Panc1 (cell line): ENCODE measurements at regions not wholly inside any gene's neighbourhood (a gene's known extent, or its start where the extent isn't known, plus 50 kb on each side); places are given as distances from the start of the nearest gene placed in this dataset.

Source experiments
- ATAC-seq: fragments of 200-7000 bp; cut with Tn5 transposase; 2 replicates; pipeline ENCODE4 v1.9.1; 2020; ENCODE audit warnings: mild to moderate bottlenecking, moderate library complexity
- BruUV-seq: library from RNA; stranded (reverse); fragments of 400-500 nt; replicated peaks from 2 replicates; lab custom pipeline; 2021; lab: Mats Ljungman, UMichigan
- CTCF ChIA-PET: fragments of 300-600 bp; sonication (Branson Sonifier 250); formaldehyde crosslinking; loops from one replicate; lab custom pipeline; 2022; ENCODE audit warnings: antibody characterized with exemption; lab: Charles Lee
- POLR2A ChIA-PET: fragments of 300-600 bp; sonication (Branson Sonifier 250); formaldehyde crosslinking; loops from one replicate; lab custom pipeline; 2022; ENCODE audit warnings: antibody characterized with exemption; lab: Charles Lee
- DNase-seq: peaks from one replicate; pipeline ENCODE4 v3.0.0-alpha.2; 2010; ENCODE audit warnings: low read depth, low spot score
- H3K27ac ChIP-seq: 2 replicates; pipeline ENCODE4 v1.5.1; 2011; ENCODE audit warnings: mild to moderate bottlenecking, low read length, inconsistent platforms
- H3K27me3 ChIP-seq: fragments of 200-500 bp; sonication (Bioruptor generic); 2 replicates; pipeline ENCODE4 v1.6.0; 2014; ENCODE audit warnings: low read length, inconsistent platforms; ENCODE audit not compliant: control insufficient read depth, insufficient read depth
- H3K36me3 ChIP-seq: fragments of 200-500 bp; sonication (Bioruptor generic); 2 replicates; pipeline ENCODE4 v1.5.1; 2014; ENCODE audit warnings: inconsistent platforms, mild to moderate bottlenecking, low read length, moderate library complexity; ENCODE audit not compliant: control insufficient read depth, insufficient read depth
- H3K4me1 ChIP-seq: 2 replicates; pipeline ENCODE4 v1.5.1; 2011; ENCODE audit warnings: inconsistent platforms, mild to moderate bottlenecking, low read length, moderate library complexity; ENCODE audit not compliant: control insufficient read depth, insufficient read depth
- H3K4me3 ChIP-seq, 2 experiments: 2 replicates each; pipeline ENCODE4 v1.5.1; 2011 to 2012; ENCODE audit warnings: low read depth in 2 of 2, low read length in 2 of 2, mild to moderate bottlenecking in 2 of 2, inconsistent platforms in 1 of 2, moderate library complexity in 1 of 2
- H3K9me3 ChIP-seq: fragments of 200-500 bp; sonication (Bioruptor generic); 2 replicates; pipeline ENCODE4 v1.5.1; 2014; ENCODE audit warnings: low read depth, mild to moderate bottlenecking, inconsistent platforms, low read length, moderate library complexity; ENCODE audit not compliant: control insufficient read depth, insufficient read depth
- CTCF ChIP-seq: fragments of 450-650 bp; IDR thresholded peaks from 2 replicates; pipeline ENCODE4 v1.5.1; 2017; ENCODE audit warnings: mild to moderate bottlenecking
- POLR2AphosphoS5 ChIP-seq: IDR thresholded peaks from 2 replicates; pipeline ENCODE4 v1.6.1; 2012; ENCODE audit warnings: mild to moderate bottlenecking, low read depth, low read length, moderate library complexity
- SIN3A ChIP-seq: IDR thresholded peaks from 2 replicates; pipeline ENCODE4 v1.6.1; 2012; ENCODE audit warnings: low read depth, mild to moderate bottlenecking, low read length, moderate library complexity, borderline replicate concordance; ENCODE audit not compliant: insufficient read depth
- TCF7L2 ChIP-seq: IDR thresholded peaks from 2 replicates; pipeline ENCODE4 v1.6.1; 2011; ENCODE audit warnings: mild to moderate bottlenecking, low read depth, low read length, inconsistent platforms
- in situ Hi-C: cut with HindIII; loops from 2 replicates; pipeline ENCODE4 v1.10.0; 2016; ENCODE audit warnings: low sequenced_read_pairs, low pct_unique_long_range_greater_than_20kb
- intact Hi-C: fragments of 100-400 bp; cut with micrococcal nuclease; formaldehyde crosslinking; loops from one replicate; pipeline ENCODE4 v1.10.0; 2022; ENCODE audit not compliant: unreplicated experiment
- TF ChIP-seq, protein P1 (sequence below), 2 experiments: IDR thresholded peaks; 2 replicates each; pipeline ENCODE4 v1.6.1; 2011 to 2012; ENCODE audit warnings: low read depth in 2 of 2, control low read depth in 1 of 2, low read length in 1 of 2, mild to moderate bottlenecking in 1 of 2, moderate library complexity in 1 of 2; ENCODE audit not compliant: insufficient read depth in 1 of 2

DNA sequence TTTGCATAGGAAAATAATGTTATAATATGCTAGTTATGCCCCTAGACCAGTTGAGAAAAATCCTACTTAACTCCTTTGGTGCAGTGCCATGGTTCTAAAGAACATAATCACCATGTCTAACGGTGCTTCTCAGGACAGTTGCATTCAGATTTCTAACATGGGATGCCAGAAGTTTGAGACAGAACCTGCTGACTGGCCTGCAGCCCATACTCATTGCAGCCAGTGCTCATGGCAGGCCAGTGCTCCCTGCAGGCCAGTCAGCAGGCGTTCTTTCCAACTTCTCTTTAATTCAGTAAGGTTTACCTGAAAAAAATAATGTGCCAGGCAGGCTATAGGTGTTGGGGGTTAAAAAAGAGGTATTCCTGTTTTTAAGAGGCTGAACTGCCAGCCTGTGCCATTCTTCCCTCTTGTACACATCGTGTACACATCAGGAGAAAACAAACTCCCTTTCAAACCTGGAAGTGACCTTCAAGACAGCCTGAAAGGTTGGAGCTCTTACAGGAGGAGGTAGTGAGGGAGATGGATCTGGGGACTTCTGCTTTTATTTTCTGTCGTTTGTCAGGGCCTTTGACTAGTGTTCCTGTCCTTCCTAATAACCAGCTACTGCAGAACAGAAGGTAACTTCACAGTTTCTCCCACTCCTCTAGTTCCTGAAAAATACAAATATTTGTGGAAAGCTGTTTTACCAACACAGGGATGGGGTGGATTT, 146.0 kb upstream of the MAGI3 start:
- TF ChIP-seq POLR2AphosphoS5 (no peak), SIN3A (no peak), CTCF (no peak), TCF7L2 (no peak)
- TF ChIP-seq, protein P1, sequence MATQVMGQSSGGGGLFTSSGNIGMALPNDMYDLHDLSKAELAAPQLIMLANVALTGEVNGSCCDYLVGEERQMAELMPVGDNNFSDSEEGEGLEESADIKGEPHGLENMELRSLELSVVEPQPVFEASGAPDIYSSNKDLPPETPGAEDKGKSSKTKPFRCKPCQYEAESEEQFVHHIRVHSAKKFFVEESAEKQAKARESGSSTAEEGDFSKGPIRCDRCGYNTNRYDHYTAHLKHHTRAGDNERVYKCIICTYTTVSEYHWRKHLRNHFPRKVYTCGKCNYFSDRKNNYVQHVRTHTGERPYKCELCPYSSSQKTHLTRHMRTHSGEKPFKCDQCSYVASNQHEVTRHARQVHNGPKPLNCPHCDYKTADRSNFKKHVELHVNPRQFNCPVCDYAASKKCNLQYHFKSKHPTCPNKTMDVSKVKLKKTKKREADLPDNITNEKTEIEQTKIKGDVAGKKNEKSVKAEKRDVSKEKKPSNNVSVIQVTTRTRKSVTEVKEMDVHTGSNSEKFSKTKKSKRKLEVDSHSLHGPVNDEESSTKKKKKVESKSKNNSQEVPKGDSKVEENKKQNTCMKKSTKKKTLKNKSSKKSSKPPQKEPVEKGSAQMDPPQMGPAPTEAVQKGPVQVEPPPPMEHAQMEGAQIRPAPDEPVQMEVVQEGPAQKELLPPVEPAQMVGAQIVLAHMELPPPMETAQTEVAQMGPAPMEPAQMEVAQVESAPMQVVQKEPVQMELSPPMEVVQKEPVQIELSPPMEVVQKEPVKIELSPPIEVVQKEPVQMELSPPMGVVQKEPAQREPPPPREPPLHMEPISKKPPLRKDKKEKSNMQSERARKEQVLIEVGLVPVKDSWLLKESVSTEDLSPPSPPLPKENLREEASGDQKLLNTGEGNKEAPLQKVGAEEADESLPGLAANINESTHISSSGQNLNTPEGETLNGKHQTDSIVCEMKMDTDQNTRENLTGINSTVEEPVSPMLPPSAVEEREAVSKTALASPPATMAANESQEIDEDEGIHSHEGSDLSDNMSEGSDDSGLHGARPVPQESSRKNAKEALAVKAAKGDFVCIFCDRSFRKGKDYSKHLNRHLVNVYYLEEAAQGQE (IDR thresholded peaks at IDR 0.05; ENCODE audit: insufficient read depth in 1 of 2, low read depth in 2 of 2, low read length in 1 of 2) = no peak
- POLR2A ChIA-PET = no interaction called here
- no peaks in the 10 kb centered on the region for H3K9me3 ChIP-seq
- no peak overlapping the region for H3K4me3 ChIP-seq
- no peaks in the 10 kb centered on the region for H3K4me1 ChIP-seq
- no peak overlapping the region for H3K27ac ChIP-seq
- DNase-seq (no peak), ATAC-seq (no peak)
- BruUV-seq = no TSS peak
- intact Hi-C loops = no loop called here
- H3K27me3 ChIP-seq = no peaks in the 10 kb centered on the region
- CTCF ChIA-PET = no interaction called here
- in situ Hi-C loops = no loop called here
- H3K36me3 ChIP-seq = no peaks in the 10 kb centered on the region

- CTCF ChIA-PET = no interaction called here
- intact Hi-C loops = no loop called here
- POLR2A ChIA-PET = no interaction called here
- in situ Hi-C loops = no loop called here
- Histone ChIP-seq H3K27ac (no peak overlapping the region), H3K9me3 (no peaks in the 10 kb centered on the region), H3K36me3 (no peaks in the 10 kb centered on the region), H3K4me3 (no peak overlapping the region), H3K4me1 (no peaks in the 10 kb centered on the region), H3K27me3 (no peaks in the 10 kb centered on the region)
- no peak for DNase-seq
- no peak for ATAC-seq
- no peak for TF ChIP-seq CTCF
- TF ChIP-seq SIN3A = no peak
- TF ChIP-seq, protein P1 (IDR thresholded peaks at IDR 0.05; ENCODE audit: insufficient read depth in 1 of 2, low read depth in 2 of 2, low read length in 1 of 2) = no peak
- no peak for TF ChIP-seq TCF7L2
- no peak for TF ChIP-seq POLR2AphosphoS5
- no TSS peak for BruUV-seq
These were observed 145.1 kb upstream of the MAGI3 start for GRCh38 chr1:113245252-113245651.
